Thoracic aorta (tissue), 2 donors: ENCODE measurements at regions not wholly inside any gene's neighbourhood (a gene's known extent, or its start where the extent isn't known, plus 50 kb on each side); places are given as distances from the start of the nearest gene placed in this dataset.

Source experiments
- ATAC-seq: fragments of 150-250 bp; one replicate; pipeline ENCODE4 v1.8.0; 2017; ENCODE audit warnings: low read depth; ENCODE audit not compliant: insufficient number of reproducible peaks, low FRiP score
- DNase-seq: peaks from one replicate; pipeline ENCODE4 v3.0.0-alpha.2; 2020; ENCODE audit warnings: low spot score
- H3K27ac ChIP-seq, 2 donors: fragments of 200-600 bp; sonication (generic); 1 replicate in 1 of 2; 2 replicates in 1 of 2; pipeline ENCODE4 v1.5.1; 2016; ENCODE audit warnings: mild to moderate bottlenecking in 2 of 2, moderate library complexity in 2 of 2
- H3K27me3 ChIP-seq: fragments of 200-600 bp; sonication (generic); replicated peaks from 2 replicates; pipeline ENCODE4 v1.6.0; 2016; ENCODE audit warnings: mild to moderate bottlenecking; ENCODE audit not compliant: insufficient read depth
- H3K36me3 ChIP-seq: fragments of 200-600 bp; sonication (generic); one replicate; pipeline ENCODE4 v1.5.1; 2016
- H3K4me1 ChIP-seq, 2 donors: fragments of 200-600 bp; sonication (generic); 1 replicate in 1 of 2; 2 replicates in 1 of 2; pipeline versions ENCODE4 v1.5.1 to v1.6.0; 2016; ENCODE audit warnings: low read depth in 2 of 2, mild to moderate bottlenecking in 1 of 2; ENCODE audit not compliant: control insufficient read depth in 1 of 2
- H3K4me3 ChIP-seq: fragments of 200-600 bp; sonication (generic); 2 replicates; pipeline ENCODE4 v1.5.1; 2016; ENCODE audit warnings: mild to moderate bottlenecking
- H3K9me3 ChIP-seq: fragments of 200-600 bp; sonication (generic); 2 replicates; pipeline ENCODE4 v1.5.1; 2016
- TF ChIP-seq, protein P1 (sequence below): fragments of 200-600 bp; sonication (generic); IDR thresholded peaks from one replicate; pipeline ENCODE4 v1.5.1; 2019; ENCODE audit warnings: antibody characterized with exemption

DNA sequence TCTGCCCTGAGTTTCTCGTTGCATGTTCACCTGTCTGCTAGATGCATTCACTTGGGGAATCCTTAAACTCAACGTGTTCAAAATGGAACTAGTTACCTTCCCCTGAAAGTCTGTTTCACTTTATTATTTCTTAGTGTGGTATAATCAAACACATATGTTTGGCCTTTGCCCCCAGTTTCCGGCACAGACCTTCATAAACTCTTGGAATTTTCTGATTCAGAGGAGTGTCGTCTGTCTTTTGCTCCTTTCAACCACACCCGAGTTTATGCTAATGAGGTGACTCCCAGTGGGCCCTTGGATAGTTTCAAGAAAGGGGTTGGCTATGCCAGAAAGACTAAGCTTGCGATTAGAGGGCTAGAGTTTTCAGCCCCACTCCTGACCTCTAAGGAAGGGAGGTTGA, 198.9 kb downstream of the CDCA7 start:
- Histone ChIP-seq H3K9me3 (no peaks in the 10 kb centered on the region), H3K27me3 (no peaks in the 10 kb centered on the region), H3K36me3 (no peaks in the 10 kb centered on the region), H3K4me1 (peaks cover 5 to 16% of the 10 kb centered on the region in 2 donors), H3K4me3 (no peak overlapping the region), H3K27ac (no peak overlapping the region)
- DNase-seq (no peak), ATAC-seq (no peak)
- TF ChIP-seq, protein P1, sequence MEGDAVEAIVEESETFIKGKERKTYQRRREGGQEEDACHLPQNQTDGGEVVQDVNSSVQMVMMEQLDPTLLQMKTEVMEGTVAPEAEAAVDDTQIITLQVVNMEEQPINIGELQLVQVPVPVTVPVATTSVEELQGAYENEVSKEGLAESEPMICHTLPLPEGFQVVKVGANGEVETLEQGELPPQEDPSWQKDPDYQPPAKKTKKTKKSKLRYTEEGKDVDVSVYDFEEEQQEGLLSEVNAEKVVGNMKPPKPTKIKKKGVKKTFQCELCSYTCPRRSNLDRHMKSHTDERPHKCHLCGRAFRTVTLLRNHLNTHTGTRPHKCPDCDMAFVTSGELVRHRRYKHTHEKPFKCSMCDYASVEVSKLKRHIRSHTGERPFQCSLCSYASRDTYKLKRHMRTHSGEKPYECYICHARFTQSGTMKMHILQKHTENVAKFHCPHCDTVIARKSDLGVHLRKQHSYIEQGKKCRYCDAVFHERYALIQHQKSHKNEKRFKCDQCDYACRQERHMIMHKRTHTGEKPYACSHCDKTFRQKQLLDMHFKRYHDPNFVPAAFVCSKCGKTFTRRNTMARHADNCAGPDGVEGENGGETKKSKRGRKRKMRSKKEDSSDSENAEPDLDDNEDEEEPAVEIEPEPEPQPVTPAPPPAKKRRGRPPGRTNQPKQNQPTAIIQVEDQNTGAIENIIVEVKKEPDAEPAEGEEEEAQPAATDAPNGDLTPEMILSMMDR, result no peak

DNA sequence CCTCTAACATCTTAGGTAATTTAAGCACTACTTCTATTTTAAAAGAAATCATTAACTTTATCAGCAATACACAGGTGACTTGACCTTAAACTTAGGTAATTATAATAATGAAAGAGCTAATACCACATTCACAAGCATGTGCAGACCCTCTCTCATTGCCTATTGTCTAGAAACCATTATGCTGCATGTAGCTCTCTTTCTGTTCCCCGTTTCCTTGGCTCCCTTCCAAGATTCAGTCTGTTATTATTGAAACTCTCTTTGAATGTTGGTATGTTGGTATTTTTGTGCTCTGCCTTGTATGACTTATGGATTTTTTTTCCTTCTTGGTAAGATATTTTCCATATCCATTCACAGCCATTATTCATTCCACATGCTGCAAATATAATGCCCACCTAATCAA, 201.2 kb downstream of the CDCA7 start:
- Histone ChIP-seq H3K9me3 (no peaks in the 10 kb centered on the region), H3K27me3 (no peaks in the 10 kb centered on the region), H3K4me3 (no peak overlapping the region), H3K36me3 (no peaks in the 10 kb centered on the region), H3K27ac (no peak overlapping the region), H3K4me1 (peaks cover 5 to 16% of the 10 kb centered on the region in 2 donors)
- DNase-seq (no peak), ATAC-seq (no peak)
- TF ChIP-seq, protein P1, result no peak

DNA sequence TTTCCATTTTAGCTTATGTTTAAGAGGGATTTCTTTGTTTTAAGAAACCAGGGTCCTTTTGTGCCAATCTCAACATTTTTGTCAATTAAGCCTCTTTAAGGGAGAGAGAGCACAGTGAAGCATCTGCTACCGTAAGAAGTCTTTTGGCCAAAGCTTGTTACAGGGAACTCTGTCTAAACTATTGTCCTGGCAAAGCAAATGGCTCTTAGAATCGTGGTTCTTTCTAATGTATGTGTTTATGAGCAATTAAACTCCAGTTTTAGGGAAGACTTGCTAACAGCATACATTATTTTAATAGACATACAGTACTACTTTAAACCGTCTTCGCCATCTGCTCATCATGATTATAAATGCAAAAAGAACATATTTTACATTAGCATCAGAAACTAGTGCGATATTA, 202.1 kb downstream of the CDCA7 start:
- Histone ChIP-seq H3K27me3 (no peaks in the 10 kb centered on the region), H3K4me3 (no peak overlapping the region), H3K27ac (no peak overlapping the region), H3K9me3 (no peaks in the 10 kb centered on the region), H3K4me1 (peaks cover 5 to 16% of the 10 kb centered on the region in 2 donors), H3K36me3 (no peaks in the 10 kb centered on the region)
- ATAC-seq (no peak), DNase-seq (no peak)
- TF ChIP-seq, protein P1, result no peak

DNA sequence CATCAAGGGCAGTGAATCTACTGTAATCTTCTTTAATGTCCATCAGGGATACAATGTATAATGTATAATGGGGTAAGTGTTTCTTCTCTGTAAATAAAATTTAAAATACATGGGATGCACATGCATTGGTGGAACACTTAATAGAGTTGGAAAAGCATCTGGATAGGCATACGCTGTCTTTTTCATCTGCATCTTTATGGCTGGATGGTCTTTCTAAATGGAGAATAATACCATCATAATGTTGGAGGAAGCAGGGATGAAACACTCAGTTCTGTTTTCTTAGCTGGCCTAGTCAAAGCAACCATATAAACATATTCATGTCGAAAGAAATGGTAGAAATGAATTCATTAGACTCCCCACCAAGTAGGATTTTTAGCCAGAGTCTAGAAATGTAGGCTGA, 202.8 kb downstream of the CDCA7 start:
- peaks cover 5 to 16% of the 10 kb centered on the region in 2 donors for H3K4me1 ChIP-seq
- ATAC-seq (no peak), DNase-seq (no peak)
- no peaks in the 10 kb centered on the region for H3K9me3 ChIP-seq
- H3K27ac ChIP-seq, result no peak overlapping the region
- no peaks in the 10 kb centered on the region for H3K36me3 ChIP-seq
- H3K4me3 ChIP-seq, result no peak overlapping the region
- TF ChIP-seq, protein P1, result no peak
- no peaks in the 10 kb centered on the region for H3K27me3 ChIP-seq

DNA sequence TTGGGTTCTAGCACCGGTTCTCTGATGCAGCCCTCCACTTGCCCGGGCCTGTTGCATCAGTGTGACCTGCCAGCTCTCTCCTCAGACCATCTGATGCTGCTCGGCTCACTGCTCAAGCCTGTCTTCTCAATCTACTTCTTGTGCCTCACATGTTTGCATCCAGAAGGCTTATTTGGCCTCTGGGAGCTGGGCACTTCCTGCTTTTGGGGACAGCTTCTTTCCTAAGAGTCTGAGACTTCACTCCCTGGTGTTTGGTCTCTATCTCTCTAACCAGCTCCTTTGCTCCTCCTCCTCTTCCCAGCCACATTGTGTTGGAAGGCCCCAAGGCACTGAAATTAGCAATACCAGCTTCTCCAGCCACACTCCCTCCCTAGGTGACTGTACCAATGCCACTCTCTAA, 212.8 kb downstream of the CDCA7 start:
- Histone ChIP-seq H3K4me1 (no peaks in the 10 kb centered on the region), H3K36me3 (no peaks in the 10 kb centered on the region), H3K9me3 (no peaks in the 10 kb centered on the region), H3K27me3 (no peaks in the 10 kb centered on the region), H3K27ac (no peak overlapping the region), H3K4me3 (no peak overlapping the region)
- TF ChIP-seq, protein P1, result no peak
- DNase-seq (no peak), ATAC-seq (no peak)
